ENCODE measurements at regions not wholly inside any gene's neighbourhood (a gene's known extent, or its start where the extent isn't known, plus 50 kb on each side); places are given as distances from the start of the nearest gene placed in this dataset.

DNA sequence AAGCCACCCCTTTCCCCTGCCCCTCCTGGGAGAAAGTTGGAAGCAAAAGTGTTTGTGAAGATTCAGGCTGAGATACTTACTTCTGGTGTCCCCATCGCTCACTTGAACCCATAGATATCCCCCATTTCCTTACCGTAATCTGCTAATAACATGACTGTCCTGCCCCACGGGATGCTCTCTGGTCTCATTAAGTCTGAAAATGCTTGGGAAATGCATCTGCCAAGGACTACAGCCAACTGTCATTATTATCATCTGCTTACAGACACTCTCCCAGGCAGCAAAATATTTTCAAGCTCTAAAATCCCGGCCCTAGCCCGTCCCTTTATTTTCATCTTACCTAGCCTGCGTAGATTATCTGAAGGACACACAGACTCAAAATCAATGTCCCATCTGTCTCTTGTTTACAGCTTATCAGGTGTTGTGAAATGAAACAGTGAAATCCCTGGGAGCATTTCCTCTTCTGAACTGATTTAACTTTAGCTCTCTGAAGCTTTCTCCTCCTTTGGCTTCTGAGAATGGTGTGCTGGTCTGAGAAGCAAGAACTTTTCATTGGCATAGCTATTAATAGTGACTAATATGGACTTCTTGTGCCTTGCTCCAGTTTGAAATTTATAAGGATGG lies 126.9 kb upstream of the OSMR start:
- TF ChIP-seq, protein P1, sequence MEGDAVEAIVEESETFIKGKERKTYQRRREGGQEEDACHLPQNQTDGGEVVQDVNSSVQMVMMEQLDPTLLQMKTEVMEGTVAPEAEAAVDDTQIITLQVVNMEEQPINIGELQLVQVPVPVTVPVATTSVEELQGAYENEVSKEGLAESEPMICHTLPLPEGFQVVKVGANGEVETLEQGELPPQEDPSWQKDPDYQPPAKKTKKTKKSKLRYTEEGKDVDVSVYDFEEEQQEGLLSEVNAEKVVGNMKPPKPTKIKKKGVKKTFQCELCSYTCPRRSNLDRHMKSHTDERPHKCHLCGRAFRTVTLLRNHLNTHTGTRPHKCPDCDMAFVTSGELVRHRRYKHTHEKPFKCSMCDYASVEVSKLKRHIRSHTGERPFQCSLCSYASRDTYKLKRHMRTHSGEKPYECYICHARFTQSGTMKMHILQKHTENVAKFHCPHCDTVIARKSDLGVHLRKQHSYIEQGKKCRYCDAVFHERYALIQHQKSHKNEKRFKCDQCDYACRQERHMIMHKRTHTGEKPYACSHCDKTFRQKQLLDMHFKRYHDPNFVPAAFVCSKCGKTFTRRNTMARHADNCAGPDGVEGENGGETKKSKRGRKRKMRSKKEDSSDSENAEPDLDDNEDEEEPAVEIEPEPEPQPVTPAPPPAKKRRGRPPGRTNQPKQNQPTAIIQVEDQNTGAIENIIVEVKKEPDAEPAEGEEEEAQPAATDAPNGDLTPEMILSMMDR (IDR thresholded peaks at IDR 0.05; ENCODE audit: low read depth, low read length, missing control alignments): no peak
- H3K4me3 ChIP-seq (ENCODE audit: low read depth, low read length): no peak overlapping the region
- DNase-seq (ENCODE audit: low read depth): no peak

DNA sequence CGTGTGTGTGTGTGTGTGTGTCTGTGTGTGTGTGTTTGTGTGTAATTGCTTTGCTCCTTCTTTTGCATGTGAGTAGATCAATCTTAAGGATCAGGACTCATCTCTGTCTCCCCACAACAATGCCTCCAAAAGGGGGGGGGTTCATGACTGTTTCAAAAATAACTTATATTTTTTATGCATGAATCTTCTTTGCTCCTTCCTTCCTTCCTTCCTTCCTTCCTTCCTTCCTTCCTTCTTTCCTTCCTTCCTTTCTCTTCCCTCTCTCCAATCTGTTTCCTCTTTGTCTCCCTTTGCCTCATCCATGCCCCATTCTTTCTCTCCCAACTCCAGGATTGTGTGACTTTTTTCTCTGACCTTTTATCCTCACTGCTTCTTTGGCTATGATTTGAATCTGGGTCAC lies 126.4 kb upstream of the OSMR start:
- DNase-seq (ENCODE audit: low read depth): no peak
- no peak overlapping the region for H3K4me3 ChIP-seq (ENCODE audit: low read depth, low read length)
- TF ChIP-seq, protein P1 (IDR thresholded peaks at IDR 0.05; ENCODE audit: low read depth, low read length, missing control alignments): no peak

DNA sequence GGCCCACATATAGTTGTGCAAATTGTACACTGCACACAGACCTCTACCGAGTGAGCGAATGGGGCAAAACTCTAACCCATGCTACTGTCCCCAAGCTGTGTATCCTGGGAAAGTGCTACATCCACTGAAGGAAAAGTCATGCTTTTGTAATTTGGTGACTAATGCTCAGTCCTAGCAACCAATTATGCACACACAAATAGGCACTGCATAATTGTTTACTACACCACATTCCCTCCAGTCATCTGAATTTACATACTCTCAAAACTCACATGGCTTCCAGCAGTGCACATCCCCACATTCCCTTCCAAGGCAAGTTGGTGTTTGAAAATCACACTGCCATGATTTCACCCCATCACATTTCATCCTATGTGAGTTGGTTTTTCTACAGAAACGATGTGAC lies 125.9 kb upstream of the OSMR start:
- TF ChIP-seq, protein P1 (IDR thresholded peaks at IDR 0.05; ENCODE audit: low read depth, low read length, missing control alignments): no peak
- H3K4me3 ChIP-seq (ENCODE audit: low read depth, low read length): no peak overlapping the region
- no peak for DNase-seq (ENCODE audit: low read depth)

DNA sequence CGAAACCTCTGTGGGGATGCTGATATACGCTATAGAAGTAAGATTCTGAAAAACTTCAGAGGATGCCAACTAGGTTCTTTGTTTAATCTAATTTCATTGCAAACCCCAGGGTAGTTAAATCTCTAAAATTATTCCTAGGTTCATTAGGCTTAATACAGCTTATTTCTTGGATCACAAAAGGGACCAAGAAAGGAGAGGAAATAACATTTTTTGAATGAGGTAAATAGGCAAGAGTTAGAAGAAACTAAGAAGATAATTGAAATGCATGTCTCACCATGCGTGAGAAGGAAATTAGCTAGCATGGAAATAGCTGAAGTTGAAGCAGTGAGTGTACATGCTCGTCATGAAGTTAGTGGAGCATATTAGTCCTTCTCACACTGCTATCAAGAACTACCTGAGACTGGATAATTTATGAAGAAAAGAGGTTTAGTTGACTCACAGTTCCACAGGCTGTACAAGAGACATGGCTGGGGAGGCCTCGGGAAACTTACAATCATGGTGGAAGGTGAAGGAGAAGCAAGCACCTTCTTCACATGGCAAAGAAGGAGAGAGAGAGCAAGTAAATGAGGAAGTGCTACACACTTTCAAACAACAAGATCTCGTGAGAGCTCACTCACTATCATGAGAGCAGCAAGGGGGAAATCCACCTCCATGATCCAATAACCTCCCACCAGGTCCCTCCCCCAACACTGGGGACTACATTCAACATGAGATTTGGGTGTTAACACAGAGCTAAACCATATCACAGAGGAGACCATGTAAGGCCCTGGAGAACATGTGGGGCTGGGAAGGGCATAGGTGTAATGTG lies 125.1 kb upstream of the OSMR start:
- TF ChIP-seq, protein P1 (IDR thresholded peaks at IDR 0.05; ENCODE audit: low read depth, low read length, missing control alignments): no peak
- no peak for DNase-seq (ENCODE audit: low read depth)
- H3K4me3 ChIP-seq (ENCODE audit: low read depth, low read length): no peak overlapping the region

DNA sequence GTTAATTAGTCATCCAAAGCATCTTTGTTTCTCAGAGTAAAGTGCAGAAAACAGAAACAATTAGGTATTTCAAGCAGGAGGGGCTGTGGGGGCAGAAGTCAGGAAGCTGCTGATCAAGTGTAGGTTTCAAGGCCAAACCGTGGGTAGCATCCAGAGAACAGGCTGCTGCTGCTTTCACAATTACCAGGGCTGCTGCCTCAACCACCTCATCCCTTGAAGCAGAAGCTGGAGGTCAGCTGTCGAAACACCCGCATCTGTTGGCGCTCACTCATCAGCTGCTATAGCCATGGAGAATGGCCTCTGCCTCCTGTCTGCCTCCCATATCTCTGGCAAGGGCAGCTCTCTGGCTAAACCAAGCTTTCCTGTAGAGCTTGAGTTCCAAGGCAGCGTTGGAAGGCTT lies 122.9 kb upstream of the OSMR start:
- H3K4me3 ChIP-seq (ENCODE audit: low read depth, low read length): no peak overlapping the region
- TF ChIP-seq, protein P1 (IDR thresholded peaks at IDR 0.05; ENCODE audit: low read depth, low read length, missing control alignments): no peak
- DNase-seq (ENCODE audit: low read depth): no peak

DNA sequence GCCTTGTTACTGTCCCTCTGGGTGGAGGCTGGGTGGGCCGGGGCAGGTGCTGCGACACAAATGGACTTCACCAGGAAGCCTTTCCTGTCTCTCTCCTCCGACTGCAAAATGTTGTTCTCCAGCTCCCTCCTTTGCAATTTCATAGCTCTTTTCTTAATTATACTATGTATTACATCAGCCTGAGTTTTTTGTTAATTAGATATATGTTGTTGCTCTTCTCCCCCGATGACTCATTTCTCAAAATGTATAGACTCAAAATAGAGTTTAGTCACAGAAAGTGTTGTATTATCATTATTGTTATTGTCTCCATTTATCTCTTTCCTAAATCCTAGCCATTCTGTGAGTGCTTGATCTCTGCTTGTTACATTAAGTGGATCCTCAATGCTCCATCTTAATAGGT lies 122.4 kb upstream of the OSMR start:
- TF ChIP-seq, protein P1 (IDR thresholded peaks at IDR 0.05; ENCODE audit: low read depth, low read length, missing control alignments): no peak
- no peak for DNase-seq (ENCODE audit: low read depth)
- H3K4me3 ChIP-seq (ENCODE audit: low read depth, low read length): no peak overlapping the region

Measured in GM12864 (cell line).